Fibroblast of villous mesenchyme (primary cell): ENCODE measurements at regions not wholly inside any gene's neighbourhood (a gene's known extent, or its start where the extent isn't known, plus 50 kb on each side); places are given as distances from the start of the nearest gene placed in this dataset.

ENCODE experiments used
- DNase-seq: peaks from one replicate; pipeline ENCODE4 v3.0.0-alpha.2; 2010; ENCODE audit warnings: low read depth
- H3K4me3 ChIP-seq: 2 replicates; pipeline ENCODE4 v1.5.1; 2011; ENCODE audit warnings: low read depth, mild to moderate bottlenecking, low read length
- CTCF ChIP-seq: IDR thresholded peaks from 2 replicates; pipeline ENCODE4 v1.5.1; 2012; ENCODE audit warnings: low read depth, mild to moderate bottlenecking, low read length; ENCODE audit not compliant: insufficient read depth

GRCh38 chr20:48381353-48382120 lies 446.3 kb downstream of the PREX1 start:
- DNase-seq = no peak
- no peak overlapping the region for H3K4me3 ChIP-seq
- no peak for TF ChIP-seq CTCF

- no peak for DNase-seq
- H3K4me3 ChIP-seq = no peak overlapping the region
- TF ChIP-seq CTCF = no peak
These were observed 447.1 kb downstream of the PREX1 start for GRCh38 chr20:48380661-48381060.

- no peak for TF ChIP-seq CTCF
- DNase-seq = no peak
- no peak overlapping the region for H3K4me3 ChIP-seq
These were observed 448.7 kb downstream of the PREX1 start for GRCh38 chr20:48378976-48379675.

GRCh38 chr20:48377940-48378339 lies 449.9 kb downstream of the PREX1 start:
- H3K4me3 ChIP-seq = no peak overlapping the region
- TF ChIP-seq CTCF = no peak
- no peak for DNase-seq

- no peak for DNase-seq
- TF ChIP-seq CTCF = no peak
- no peak overlapping the region for H3K4me3 ChIP-seq
These were observed 452.0 kb downstream of the PREX1 start for GRCh38 chr20:48375804-48376203.

GRCh38 chr20:48374991-48375595 lies 452.7 kb downstream of the PREX1 start:
- H3K4me3 ChIP-seq = no peak overlapping the region
- no peak for TF ChIP-seq CTCF
- DNase-seq = no peak
